IPS DF 6.9 (cell line): ENCODE measurements at regions not wholly inside any gene's neighbourhood (a gene's known extent, or its start where the extent isn't known, plus 50 kb on each side); places are given as distances from the start of the nearest gene placed in this dataset.

Source experiments
- DNase-seq: peaks from one replicate; pipeline ENCODE4 v3.0.0-alpha.2; 2013; ENCODE audit warnings: low read depth, low spot score
- H3K27ac ChIP-seq: one replicate; pipeline ENCODE4 v1.5.1; 2013; ENCODE audit warnings: low read length, control low read depth
- H3K27me3 ChIP-seq: 2 replicates; pipeline ENCODE4 v1.6.1; 2013; ENCODE audit warnings: mild to moderate bottlenecking, low read length; ENCODE audit not compliant: control insufficient read depth, insufficient read depth
- H3K36me3 ChIP-seq: 2 replicates; pipeline ENCODE4 v1.6.1; 2013; ENCODE audit warnings: low read length; ENCODE audit not compliant: control insufficient read depth, insufficient read depth
- H3K4me1 ChIP-seq: 2 replicates; pipeline ENCODE4 v1.6.1; 2013; ENCODE audit warnings: low read length; ENCODE audit not compliant: control insufficient read depth, insufficient read depth
- H3K4me3 ChIP-seq: 2 replicates; pipeline ENCODE4 v1.5.1; 2013; ENCODE audit warnings: mild to moderate bottlenecking, low read length
- H3K9me3 ChIP-seq: 2 replicates; pipeline ENCODE4 v1.6.1; 2013; ENCODE audit warnings: low read length, inconsistent platforms; ENCODE audit not compliant: control insufficient read depth, insufficient read depth
- WGBS: extraction: QIAGEN DNeasy Blood & Tissue Kit; methylation state at CpG from one replicate; pipeline ENCODE4 v1.1.7; 2013; ENCODE audit warnings: mixed read lengths, missing lambda C conversion rate; ENCODE audit not compliant: insufficient read length, insufficient coverage; 5-methylcytosine and 5-hydroxymethylcytosine counted together

DNA sequence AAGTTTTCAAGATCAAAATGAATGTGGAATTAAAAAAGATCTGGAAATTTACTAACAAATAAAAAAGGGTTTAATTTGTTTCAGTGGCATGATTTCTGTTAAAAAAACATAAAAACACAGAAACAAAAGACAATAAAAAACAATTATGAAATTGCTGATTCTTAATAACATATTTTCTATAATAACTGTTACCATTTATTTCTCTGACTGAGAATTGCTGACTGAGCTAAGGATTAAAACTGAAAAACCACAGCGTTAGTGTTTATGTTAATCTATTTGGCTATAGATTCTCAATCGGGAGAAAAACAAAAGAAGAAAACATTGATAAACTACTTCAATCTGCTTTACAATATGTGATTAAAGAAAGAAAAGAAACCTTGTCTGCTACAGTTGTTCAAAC is 678.6 kb upstream of the ZEB2 start:
- DNase-seq, result no peak
- no peak overlapping the region for H3K27ac ChIP-seq
- no peaks in the 10 kb centered on the region for H3K27me3 ChIP-seq
- no CpG with 5 or more reads among the region's 2 CpGs for WGBS
- H3K36me3 ChIP-seq, result no peaks in the 10 kb centered on the region
- H3K4me1 ChIP-seq, result 0 out of 2 replicates have a peak, but pooled peaks cover 1% of the 10 kb centered on the region
- no peaks in the 10 kb centered on the region for H3K9me3 ChIP-seq
- no peak overlapping the region for H3K4me3 ChIP-seq

DNA sequence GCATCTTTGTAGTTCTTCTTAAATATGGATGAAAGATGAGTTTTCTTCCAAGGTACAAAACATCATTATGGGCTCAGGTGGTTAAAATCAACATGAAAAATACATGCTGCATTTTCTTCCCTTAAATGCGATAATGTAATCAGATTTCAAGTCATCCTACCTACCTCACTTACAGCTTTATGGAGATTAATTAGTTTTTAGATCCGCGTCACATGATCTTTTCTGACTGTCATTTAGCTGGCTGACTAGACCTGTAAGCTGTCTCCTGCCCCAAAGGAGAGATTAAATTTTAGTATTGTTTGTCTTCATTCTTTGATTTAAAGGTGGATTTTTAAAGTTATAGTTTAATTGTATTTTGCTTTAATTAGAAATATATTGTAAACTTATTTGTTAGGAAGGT is 678.0 kb upstream of the ZEB2 start:
- H3K4me3 ChIP-seq, result no peak overlapping the region
- 0 out of 2 replicates have a peak, but pooled peaks cover 1% of the 10 kb centered on the region for H3K4me1 ChIP-seq
- no peak for DNase-seq
- no peaks in the 10 kb centered on the region for H3K36me3 ChIP-seq
- no peak overlapping the region for H3K27ac ChIP-seq
- no peaks in the 10 kb centered on the region for H3K27me3 ChIP-seq
- no peaks in the 10 kb centered on the region for H3K9me3 ChIP-seq
- no CpG with 5 or more reads among the region's 3 CpGs for WGBS

DNA sequence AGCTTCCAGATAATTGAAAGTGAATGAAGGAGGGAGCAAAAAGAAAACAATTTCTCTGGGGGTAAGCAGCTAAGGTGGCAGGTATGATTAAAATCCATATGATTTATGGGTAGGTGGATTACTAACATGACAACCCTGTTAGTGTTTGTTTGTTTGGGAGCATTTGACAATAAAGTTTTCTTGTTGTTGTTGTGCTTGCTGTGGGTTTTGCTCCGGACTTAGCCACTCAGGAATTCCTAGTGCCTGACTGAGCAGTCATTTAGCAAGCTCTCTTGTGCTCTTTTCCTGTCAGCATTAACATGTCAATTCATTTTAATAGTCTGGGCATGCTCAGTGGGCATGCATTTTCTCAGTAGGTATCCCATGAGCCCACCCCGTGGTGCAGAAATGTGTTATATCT is 674.8 kb upstream of the ZEB2 start:
- Histone ChIP-seq H3K4me3 (no peak overlapping the region), H3K27me3 (no peaks in the 10 kb centered on the region), H3K36me3 (no peaks in the 10 kb centered on the region), H3K9me3 (no peaks in the 10 kb centered on the region), H3K27ac (no peak overlapping the region), H3K4me1 (0 out of 2 replicates have a peak, but pooled peaks cover 1% of the 10 kb centered on the region)
- no CpG with 5 or more reads among the region's 2 CpGs for WGBS
- peak; percentile 16 for DNase-seq

DNA sequence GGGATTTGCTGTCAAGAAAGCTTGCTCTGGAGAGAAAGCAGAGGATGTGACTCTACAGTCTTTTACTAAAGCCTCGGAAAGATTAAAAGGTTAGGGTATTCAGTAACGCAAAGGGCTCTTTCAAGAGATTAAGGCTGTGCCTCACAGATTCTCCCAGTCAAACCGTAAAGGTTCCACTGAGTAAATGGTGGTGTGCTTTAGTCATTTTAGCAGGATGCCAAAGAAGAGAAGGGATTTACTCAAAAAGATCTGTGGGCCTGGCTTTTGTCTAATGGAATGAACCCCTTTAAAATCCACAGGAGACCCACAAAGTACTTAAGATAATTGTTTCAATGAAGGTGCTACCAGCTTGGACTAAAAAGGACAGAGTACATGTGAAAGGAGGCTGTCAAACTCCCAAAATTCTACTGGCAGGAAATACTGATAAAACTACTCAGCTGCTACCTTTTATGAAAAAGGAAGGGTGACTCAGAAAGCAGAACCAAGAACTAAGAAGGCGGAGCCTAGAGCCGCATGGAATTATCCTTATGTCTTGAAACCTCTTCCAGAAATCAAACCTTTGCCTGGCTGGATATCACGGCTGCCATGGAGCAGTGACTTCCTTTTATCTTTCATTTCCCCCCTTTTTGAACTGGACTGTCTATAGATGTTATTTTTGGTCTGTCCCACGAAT is 670.2 kb upstream of the ZEB2 start:
- WGBS, result no CpG with 5 or more reads among the region's 7 CpGs
- no peak overlapping the region for H3K4me3 ChIP-seq
- no peaks in the 10 kb centered on the region for H3K9me3 ChIP-seq
- no peak for DNase-seq
- H3K27ac ChIP-seq, result no peak overlapping the region
- 0 out of 2 replicates have a peak, but pooled peaks cover 1% of the 10 kb centered on the region for H3K4me1 ChIP-seq
- H3K36me3 ChIP-seq, result no peaks in the 10 kb centered on the region
- no peaks in the 10 kb centered on the region for H3K27me3 ChIP-seq

DNA sequence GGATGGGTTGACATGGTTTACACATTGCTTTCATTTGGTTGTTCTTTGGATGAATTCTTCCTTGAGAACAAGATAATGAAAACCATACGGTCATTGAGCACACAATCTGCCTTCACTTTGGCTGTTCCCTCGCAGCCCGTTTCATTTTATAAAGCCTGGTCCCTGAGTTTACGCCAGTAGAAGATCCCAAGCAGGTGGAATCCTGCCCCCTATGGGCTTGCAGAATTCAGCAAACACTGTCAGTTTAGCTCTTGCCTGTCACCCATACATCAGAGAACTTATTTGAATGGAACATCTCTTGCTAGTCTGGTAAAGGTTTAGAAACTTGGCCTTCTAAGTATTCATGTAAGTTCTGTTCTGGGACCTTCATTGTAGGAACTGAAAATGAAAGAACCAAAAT is 666.4 kb upstream of the ZEB2 start:
- Histone ChIP-seq H3K36me3 (no peaks in the 10 kb centered on the region), H3K9me3 (no peaks in the 10 kb centered on the region), H3K27ac (no peak overlapping the region), H3K27me3 (no peaks in the 10 kb centered on the region; the same call in 1 of the 2 replicates), H3K4me1 (no peaks in the 10 kb centered on the region), H3K4me3 (no peak overlapping the region)
- DNase-seq, result peak; percentile 13
- WGBS, result no CpG with 5 or more reads among the region's 4 CpGs

DNA sequence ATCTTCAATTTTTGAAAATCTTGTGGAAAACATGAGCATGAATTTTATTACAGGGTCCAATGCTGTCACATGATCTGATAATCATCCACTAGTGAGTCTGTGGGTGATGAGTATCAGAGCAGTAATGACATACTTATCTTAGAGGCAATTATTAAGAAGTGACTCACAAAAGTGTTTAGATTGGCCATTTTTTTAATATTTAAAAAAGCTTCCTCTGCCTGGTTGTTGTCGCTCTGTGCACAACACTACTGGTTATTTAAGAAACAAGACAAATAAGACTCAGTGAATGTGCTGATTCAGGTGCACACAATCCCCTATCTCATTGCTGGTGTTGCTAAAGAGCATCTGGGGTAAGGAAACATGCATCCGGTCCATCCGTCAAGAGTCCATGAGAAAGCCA is 665.8 kb upstream of the ZEB2 start:
- H3K27ac ChIP-seq, result no peak overlapping the region
- H3K9me3 ChIP-seq, result no peaks in the 10 kb centered on the region
- H3K27me3 ChIP-seq, result no peaks in the 10 kb centered on the region; the same call in 1 of the 2 replicates
- H3K4me1 ChIP-seq, result no peaks in the 10 kb centered on the region
- no CpG with 5 or more reads among the region's 3 CpGs for WGBS
- H3K36me3 ChIP-seq, result no peaks in the 10 kb centered on the region
- H3K4me3 ChIP-seq, result no peak overlapping the region
- DNase-seq, result no peak

DNA sequence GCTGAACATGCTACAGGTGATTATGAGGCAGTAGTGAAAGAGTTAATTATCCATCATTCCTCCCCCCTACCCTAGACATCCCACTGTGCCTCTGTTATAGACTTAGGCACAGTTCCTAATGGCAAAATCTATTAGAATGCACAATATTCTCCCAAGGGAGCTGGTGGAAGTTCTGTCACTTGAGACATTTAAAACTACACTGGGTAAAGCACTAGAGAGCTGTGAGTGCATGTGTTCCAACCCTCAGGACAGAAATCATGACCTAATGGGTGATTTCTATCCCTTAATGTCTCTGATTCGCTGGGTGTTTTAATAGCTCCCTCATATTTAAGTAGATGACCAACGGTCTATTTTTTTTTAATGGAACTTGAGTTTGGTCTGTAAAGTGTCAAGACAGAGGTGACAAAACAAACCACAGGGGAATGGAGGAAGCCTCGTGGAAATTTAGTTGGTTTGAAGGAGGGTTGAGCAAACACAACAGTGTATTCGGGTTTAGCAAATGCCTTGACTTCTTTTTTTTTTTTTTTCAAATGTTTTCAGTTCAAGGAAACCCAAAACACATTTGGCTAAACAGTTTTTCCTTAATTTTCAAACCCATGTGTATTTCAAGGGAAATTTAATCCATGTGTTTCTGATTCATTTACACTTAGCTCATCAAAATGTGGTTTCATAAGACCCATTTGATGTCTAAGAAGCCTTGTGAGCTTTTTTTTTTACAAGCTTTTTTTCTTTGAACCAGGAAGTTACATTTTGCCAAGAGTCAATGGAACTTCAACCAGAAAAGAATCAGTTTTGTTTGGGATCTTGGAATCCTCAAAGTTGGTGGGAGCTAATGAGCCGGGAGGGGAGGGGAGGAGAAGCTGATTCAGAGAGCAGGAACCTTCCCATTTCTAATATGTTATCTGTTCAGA is 665.1 kb upstream of the ZEB2 start:
- Histone ChIP-seq H3K27me3 (no peaks in the 10 kb centered on the region; the same call in 1 of the 2 replicates), H3K36me3 (no peaks in the 10 kb centered on the region), H3K27ac (no peak overlapping the region), H3K4me3 (no peak overlapping the region), H3K4me1 (no peaks in the 10 kb centered on the region), H3K9me3 (no peaks in the 10 kb centered on the region)
- WGBS, result no CpG with 5 or more reads among the region's 5 CpGs
- DNase-seq, result no peak

DNA sequence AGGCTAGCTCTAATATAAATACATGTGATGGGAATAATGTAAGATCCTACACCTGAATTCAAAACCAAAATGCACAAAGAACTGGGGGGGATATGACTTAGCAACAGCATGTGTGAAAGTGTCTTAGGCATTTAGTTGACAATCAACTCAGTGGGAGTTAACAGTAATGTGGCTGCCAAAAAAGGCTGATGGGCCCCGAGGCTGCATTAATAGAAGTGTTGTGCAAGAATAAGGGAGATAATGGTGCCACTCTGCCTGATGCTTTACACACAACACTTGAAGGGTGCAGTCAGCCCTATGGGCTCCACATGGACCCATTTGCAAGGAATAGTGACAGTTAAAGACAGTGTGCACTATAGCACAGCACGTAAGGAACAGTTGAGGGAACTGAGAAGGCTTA is 649.4 kb upstream of the ZEB2 start:
- Histone ChIP-seq H3K27ac (no peak overlapping the region), H3K4me1 (no peaks in the 10 kb centered on the region), H3K36me3 (no peaks in the 10 kb centered on the region), H3K9me3 (no peaks in the 10 kb centered on the region), H3K4me3 (no peak overlapping the region), H3K27me3 (no peaks in the 10 kb centered on the region)
- DNase-seq, result no peak
- no CpG with 5 or more reads among the region's 2 CpGs for WGBS

DNA sequence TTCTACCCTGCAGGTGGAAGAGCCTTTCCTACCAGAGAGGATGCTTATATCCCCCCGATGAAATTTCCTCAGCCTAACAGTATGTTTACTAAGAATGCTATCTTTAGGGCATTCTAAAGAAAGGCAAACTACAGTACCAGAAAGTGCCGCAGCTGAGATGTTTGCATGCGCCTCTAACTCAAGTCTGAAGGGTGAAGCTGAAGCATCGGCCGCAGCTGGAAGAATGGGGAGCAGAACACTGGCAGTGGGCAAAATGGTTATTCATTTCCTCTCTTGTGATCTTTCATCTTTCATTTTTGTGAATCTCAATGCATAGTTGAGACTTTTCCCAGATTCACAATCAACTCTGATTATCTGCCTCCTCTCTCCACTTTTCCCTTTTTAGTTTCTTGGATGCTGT is 648.2 kb upstream of the ZEB2 start:
- Histone ChIP-seq H3K4me3 (no peak overlapping the region), H3K27me3 (no peaks in the 10 kb centered on the region), H3K4me1 (no peaks in the 10 kb centered on the region), H3K36me3 (no peaks in the 10 kb centered on the region), H3K27ac (no peak overlapping the region), H3K9me3 (no peaks in the 10 kb centered on the region)
- WGBS, result no CpG with 5 or more reads among the region's 5 CpGs
- DNase-seq, result no peak

DNA sequence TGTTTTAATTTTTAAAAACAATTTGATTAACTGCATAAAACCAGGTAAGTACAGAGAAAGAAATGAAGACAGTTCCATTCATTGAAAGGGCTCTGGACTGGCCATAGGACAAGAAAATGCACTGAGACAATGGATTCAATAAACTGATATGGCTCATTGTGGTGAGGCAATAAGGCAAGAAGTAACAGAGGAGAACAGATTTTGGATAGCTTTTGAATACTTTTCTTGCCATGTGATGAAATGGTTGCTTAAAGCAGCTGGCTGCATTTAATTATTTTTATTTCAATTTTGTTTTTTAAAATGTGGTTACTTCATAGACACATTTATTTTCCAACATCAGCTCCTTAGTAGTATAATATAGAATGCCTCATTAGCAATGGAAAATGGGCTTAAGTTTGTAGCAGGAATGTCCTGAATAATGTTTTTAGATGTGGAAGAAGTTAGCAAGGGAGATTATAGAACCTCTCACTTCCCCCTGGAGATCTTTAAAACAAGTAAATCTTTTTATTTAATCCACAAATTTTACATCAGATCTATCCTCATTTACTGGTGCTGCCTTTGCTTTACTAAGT is 646.9 kb upstream of the ZEB2 start:
- DNase-seq, result no peak
- Histone ChIP-seq H3K27ac (no peak overlapping the region), H3K36me3 (no peaks in the 10 kb centered on the region), H3K27me3 (no peaks in the 10 kb centered on the region), H3K9me3 (no peaks in the 10 kb centered on the region), H3K4me1 (no peaks in the 10 kb centered on the region), H3K4me3 (no peak overlapping the region)
